ENCODE measurements at regions not wholly inside any gene's neighbourhood (a gene's known extent, or its start where the extent isn't known, plus 50 kb on each side); places are given as distances from the start of the nearest gene placed in this dataset.

DNA sequence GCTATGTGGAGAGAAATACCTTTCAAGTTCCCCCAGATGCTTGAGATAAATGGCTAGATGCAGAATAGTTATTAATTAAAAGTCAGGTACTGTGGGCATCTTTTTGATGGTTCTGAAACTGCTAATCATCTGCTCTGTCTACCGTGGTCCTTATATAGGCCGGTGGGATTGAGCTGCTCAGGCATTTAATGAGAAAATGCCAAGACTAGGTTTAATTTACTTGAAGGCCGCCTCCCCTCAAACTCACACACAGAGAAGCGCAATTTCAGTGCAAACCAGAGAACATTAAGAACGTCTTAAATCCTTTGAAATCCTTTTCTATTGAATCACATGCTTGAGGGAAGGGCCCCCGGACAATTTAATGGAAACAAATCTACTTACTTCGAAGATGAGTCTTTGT lies 136.4 kb upstream of the CRBN start:
- H3K27me3 Mint-ChIP-seq (ENCODE audit: insufficient read depth) = no peaks in the 10 kb centered on the region
- TF ChIP-seq, protein P1, sequence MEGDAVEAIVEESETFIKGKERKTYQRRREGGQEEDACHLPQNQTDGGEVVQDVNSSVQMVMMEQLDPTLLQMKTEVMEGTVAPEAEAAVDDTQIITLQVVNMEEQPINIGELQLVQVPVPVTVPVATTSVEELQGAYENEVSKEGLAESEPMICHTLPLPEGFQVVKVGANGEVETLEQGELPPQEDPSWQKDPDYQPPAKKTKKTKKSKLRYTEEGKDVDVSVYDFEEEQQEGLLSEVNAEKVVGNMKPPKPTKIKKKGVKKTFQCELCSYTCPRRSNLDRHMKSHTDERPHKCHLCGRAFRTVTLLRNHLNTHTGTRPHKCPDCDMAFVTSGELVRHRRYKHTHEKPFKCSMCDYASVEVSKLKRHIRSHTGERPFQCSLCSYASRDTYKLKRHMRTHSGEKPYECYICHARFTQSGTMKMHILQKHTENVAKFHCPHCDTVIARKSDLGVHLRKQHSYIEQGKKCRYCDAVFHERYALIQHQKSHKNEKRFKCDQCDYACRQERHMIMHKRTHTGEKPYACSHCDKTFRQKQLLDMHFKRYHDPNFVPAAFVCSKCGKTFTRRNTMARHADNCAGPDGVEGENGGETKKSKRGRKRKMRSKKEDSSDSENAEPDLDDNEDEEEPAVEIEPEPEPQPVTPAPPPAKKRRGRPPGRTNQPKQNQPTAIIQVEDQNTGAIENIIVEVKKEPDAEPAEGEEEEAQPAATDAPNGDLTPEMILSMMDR (conservative IDR thresholded peaks at IDR 0.05) = no peak
- Histone ChIP-seq H3K9me3 (ENCODE audit: control insufficient read depth, low read length) (peaks cover 12% of the 10 kb centered on the region), H3K4me1 (ENCODE audit: control insufficient read depth, insufficient read depth, low read length) (no peaks in the 10 kb centered on the region), H3K27ac (ENCODE audit: low read depth, low read length) (no peak overlapping the region), H3K27me3 (ENCODE audit: control insufficient read depth, insufficient read depth, low read length, poor library complexity, severe bottlenecking) (no peaks in the 10 kb centered on the region), H3K36me3 (ENCODE audit: control insufficient read depth, insufficient read depth, low read length) (no peaks in the 10 kb centered on the region), H3K4me3 (ENCODE audit: low read length) (no peak overlapping the region), H3K9ac (ENCODE audit: extremely low read depth, low read length, poor library complexity, severe bottlenecking) (no peak overlapping the region)
- no peak for DNase-seq
- H3K9me3 Mint-ChIP-seq = peaks cover 23% of the 10 kb centered on the region
- H3K36me3 Mint-ChIP-seq (ENCODE audit: low read depth) = no peaks in the 10 kb centered on the region
- H3K4me3 Mint-ChIP-seq = no peak overlapping the region
- no peak overlapping the region for H3K27ac Mint-ChIP-seq
- WGBS, 2 experiments (ENCODE audit: insufficient coverage in 1 of 2, insufficient read length in 1 of 2) = 89 to 94% methylated on average over 7 of the region's 7 CpGs
- peaks cover 10% of the 10 kb centered on the region for H3K4me1 Mint-ChIP-seq

DNA sequence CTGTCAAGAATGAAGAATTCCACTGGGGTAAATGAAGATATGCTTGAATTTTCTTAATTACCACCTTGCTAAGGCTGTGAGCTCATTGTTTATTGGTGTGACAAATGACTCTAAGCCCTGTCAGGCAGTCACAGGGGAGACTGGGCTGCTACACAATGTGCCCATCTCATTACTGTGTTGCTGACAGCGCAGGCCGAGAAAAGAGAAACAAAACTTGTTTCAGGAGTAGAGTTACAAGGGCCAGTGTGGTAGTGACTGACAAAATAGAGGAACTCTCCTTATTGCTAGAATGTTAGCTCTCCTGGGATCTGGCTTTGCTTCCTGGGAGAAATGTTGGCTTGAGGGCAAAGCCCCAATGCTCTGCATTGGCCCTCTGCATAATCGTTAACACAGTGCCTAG lies 130.4 kb upstream of the CRBN start:
- no peaks in the 10 kb centered on the region for H3K36me3 Mint-ChIP-seq (ENCODE audit: low read depth)
- DNase-seq = no peak
- WGBS, 2 experiments (ENCODE audit: insufficient coverage in 1 of 2, insufficient read length in 1 of 2) = 67 to 85% methylated on average over 1 to 3 of the region's 3 CpGs

DNA sequence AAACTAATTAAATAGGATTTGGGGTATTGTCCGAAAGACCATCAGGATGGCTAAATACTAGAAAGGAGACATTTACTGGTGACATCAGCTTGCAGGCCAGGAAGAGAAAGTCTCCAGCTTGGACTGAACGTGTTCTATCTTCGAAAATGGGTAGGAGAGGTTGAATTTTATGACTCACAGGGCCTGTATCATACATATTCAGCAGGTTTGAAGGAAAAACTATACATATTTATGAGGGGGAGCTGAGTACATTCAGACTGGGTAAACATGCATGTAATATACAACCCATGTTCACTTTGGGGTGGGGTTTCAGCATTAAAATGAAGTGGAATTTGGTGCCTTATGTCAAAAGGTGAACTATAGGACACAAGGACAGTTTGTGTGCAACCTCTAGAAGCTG lies 129.3 kb upstream of the CRBN start:
- H3K4me1 Mint-ChIP-seq = peaks cover 19% of the 10 kb centered on the region

More for the DNA sequence above, 130.4 kb upstream of the CRBN start:
- TF ChIP-seq, protein P1 (conservative IDR thresholded peaks at IDR 0.05) = no peak
- Histone ChIP-seq H3K36me3 (ENCODE audit: control insufficient read depth, insufficient read depth, low read length) (no peaks in the 10 kb centered on the region), H3K4me1 (ENCODE audit: control insufficient read depth, insufficient read depth, low read length) (no peaks in the 10 kb centered on the region), H3K27me3 (ENCODE audit: control insufficient read depth, insufficient read depth, low read length, poor library complexity, severe bottlenecking) (no peaks in the 10 kb centered on the region), H3K9me3 (ENCODE audit: control insufficient read depth, low read length) (peaks cover 7% of the 10 kb centered on the region), H3K27ac (ENCODE audit: low read depth, low read length) (peak overlapping the region; percentile 21), H3K9ac (ENCODE audit: extremely low read depth, low read length, poor library complexity, severe bottlenecking) (no peak overlapping the region), H3K4me3 (ENCODE audit: low read length) (no peak overlapping the region)
- Mint-ChIP-seq H3K27ac (no peak overlapping the region), H3K27me3 (ENCODE audit: insufficient read depth) (no peaks in the 10 kb centered on the region), H3K4me3 (no peak overlapping the region), H3K4me1 (peaks cover 19% of the 10 kb centered on the region), H3K9me3 (peaks cover 4% of the 10 kb centered on the region)

More for the DNA sequence above, 129.3 kb upstream of the CRBN start:
- no peaks in the 10 kb centered on the region for H3K4me1 ChIP-seq (ENCODE audit: control insufficient read depth, insufficient read depth, low read length)
- DNase-seq = no peak
- no peaks in the 10 kb centered on the region for H3K27me3 ChIP-seq (ENCODE audit: control insufficient read depth, insufficient read depth, low read length, poor library complexity, severe bottlenecking)
- H3K4me3 ChIP-seq (ENCODE audit: low read length) = no peak overlapping the region
- Mint-ChIP-seq H3K36me3 (ENCODE audit: low read depth) (no peaks in the 10 kb centered on the region), H3K27ac (no peak overlapping the region), H3K27me3 (ENCODE audit: insufficient read depth) (no peaks in the 10 kb centered on the region), H3K4me3 (no peak overlapping the region), H3K9me3 (peaks cover 4% of the 10 kb centered on the region)
- H3K36me3 ChIP-seq (ENCODE audit: control insufficient read depth, insufficient read depth, low read length) = no peaks in the 10 kb centered on the region
- no peak overlapping the region for H3K27ac ChIP-seq (ENCODE audit: low read depth, low read length)
- peaks cover 7% of the 10 kb centered on the region for H3K9me3 ChIP-seq (ENCODE audit: control insufficient read depth, low read length)
- 91 to 97% methylated on average over 3 of the region's 3 CpGs for WGBS, 2 experiments (ENCODE audit: insufficient coverage in 1 of 2, insufficient read length in 1 of 2)
- H3K9ac ChIP-seq (ENCODE audit: extremely low read depth, low read length, poor library complexity, severe bottlenecking) = no peak overlapping the region
- TF ChIP-seq, protein P1 (conservative IDR thresholded peaks at IDR 0.05) = no peak
